ENCODE measurements at regions not wholly inside any gene's neighbourhood (a gene's known extent, or its start where the extent isn't known, plus 50 kb on each side); places are given as distances from the start of the nearest gene placed in this dataset.

DNA sequence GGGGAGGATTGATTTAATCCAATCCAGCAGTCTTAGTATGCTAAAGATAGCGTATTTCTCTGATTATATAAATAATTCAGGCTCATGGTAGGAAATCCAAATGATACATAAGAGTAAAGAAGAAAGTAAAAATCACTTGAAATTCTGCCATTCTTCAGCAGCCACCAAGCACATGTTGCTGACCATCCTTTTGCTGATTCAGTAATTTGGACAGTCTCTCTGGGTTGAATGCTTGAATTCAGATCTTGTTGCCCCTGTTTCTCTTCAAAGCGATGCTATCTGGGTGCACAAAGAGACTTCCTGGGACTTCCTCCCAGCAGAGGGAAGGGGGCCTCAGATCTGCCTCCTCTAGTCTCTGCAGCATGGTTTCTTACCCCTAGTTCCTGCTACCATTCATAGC lies 609.1 kb downstream of the UTRN start:
- TF ChIP-seq EZH2 (IDR thresholded peaks at IDR 0.05) (no peak), POLR2AphosphoS5 (IDR thresholded peaks at IDR 0.05; ENCODE audit: borderline replicate concordance, low read depth, low read length) (no peak)

Data from SK-N-MC (cell line).